ENCODE measurements at regions not wholly inside any gene's neighbourhood (a gene's known extent, or its start where the extent isn't known, plus 50 kb on each side); places are given as distances from the start of the nearest gene placed in this dataset.

- TF ChIP-seq MAFK (IDR thresholded peaks at IDR 0.05; ENCODE audit: low read depth, low read length), result no peak
- TF ChIP-seq GABPA (IDR thresholded peaks at IDR 0.05; ENCODE audit: borderline replicate concordance, insufficient read depth, low read length), result no peak
- no peak for TF ChIP-seq JUND (IDR thresholded peaks at IDR 0.05; ENCODE audit: low read length)
Observed at GRCh38 chr6:12348530-12349511, 58.7 kb downstream of the EDN1 start (continued).

Data from H1 (cell line).